ENCODE measurements at regions not wholly inside any gene's neighbourhood (a gene's known extent, or its start where the extent isn't known, plus 50 kb on each side); places are given as distances from the start of the nearest gene placed in this dataset.
"Not testable (repeated sequence)": the region's sequence is repeated elsewhere in the genome, so short reads cannot be mapped to it uniquely, and the experiment has no call there.

DNA sequence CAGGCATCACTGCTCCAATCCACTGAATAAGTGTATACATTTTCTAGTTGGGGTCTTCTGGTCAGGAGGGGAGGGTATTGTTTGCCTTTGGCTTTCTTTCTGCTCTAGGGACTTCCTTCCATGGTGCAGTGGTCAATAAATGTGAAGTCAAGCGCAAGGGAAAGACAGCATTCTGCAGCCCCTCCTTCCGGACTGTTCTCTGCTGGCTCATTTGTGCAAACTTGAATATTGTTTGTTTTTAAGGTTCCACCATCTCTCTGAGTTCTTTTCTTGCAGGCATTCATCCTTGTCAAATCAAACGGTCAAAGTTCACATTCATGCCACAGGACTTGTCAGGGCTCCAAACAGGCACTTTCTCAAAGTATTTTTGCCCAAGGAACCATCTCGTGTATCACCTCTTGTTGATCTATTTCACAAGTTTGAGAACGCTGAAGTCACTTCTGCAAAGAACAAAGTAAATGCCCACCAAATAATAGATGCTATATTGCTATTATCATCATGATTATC is 205.6 kb upstream of the KAZN start:
- no peak for DNase-seq (ENCODE audit: low spot score)

- no peak for DNase-seq (ENCODE audit: low spot score)
These were observed 202.4 kb upstream of the KAZN start for GRCh38 chr1:14396100-14396499.

DNA sequence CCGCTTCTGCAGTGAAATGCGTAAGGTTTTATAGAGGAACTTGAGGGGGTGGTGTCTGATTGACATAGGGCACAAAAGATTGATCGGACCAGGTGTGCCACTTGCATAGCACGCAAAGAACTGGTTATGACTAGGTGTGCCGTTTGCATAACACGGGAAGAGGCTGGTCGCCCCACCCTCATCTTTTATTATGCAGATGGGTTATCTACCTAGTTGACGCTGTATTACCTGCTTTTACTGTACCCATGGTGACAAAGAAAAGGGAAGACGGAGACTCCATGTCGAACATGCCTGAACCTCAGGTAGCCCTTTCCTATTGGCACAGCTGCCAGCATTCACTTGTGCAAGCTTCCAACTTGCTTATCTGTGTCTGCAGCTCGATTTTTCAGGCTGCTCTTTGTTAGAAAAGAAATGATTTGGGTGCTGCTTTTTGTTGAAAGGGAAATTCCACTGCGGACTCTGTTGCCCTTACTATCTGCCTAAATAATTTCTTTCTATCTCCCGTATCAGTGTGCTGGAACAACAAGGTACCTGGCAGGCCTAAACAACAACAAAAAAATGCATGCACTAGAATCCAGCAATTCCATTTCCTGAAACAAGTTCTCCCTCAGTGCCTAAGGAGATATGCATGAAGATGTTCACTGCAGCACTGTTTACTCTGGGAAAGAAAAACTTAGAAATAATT is 194.4 kb upstream of the KAZN start:
- DNase-seq (ENCODE audit: low spot score) = no peak

DNA sequence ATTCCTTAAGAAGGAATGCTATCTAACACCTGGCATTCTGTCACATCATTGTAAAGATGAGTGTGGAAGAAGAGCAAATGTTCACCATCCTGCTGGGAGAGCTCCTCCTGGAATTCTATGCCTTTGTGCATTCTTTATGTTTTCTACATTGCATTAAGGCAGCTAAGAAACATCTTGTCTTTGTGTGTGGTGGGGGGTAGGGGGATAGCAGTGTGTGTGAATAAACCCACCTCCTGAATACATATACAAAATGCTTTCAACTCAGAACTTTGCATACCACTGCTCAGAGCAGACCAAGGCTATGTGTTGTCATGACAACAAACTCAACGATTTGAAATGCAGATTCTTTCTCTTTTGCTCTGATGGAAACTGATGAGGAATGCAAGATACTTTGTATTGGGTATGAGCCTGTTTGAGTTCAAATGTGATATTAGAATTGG is 193.6 kb upstream of the KAZN start:
- no peak for DNase-seq (ENCODE audit: low spot score)

GRCh38 chr1:14412235-14412634 is 186.2 kb upstream of the KAZN start:
- no peak for DNase-seq (ENCODE audit: low spot score)

DNA sequence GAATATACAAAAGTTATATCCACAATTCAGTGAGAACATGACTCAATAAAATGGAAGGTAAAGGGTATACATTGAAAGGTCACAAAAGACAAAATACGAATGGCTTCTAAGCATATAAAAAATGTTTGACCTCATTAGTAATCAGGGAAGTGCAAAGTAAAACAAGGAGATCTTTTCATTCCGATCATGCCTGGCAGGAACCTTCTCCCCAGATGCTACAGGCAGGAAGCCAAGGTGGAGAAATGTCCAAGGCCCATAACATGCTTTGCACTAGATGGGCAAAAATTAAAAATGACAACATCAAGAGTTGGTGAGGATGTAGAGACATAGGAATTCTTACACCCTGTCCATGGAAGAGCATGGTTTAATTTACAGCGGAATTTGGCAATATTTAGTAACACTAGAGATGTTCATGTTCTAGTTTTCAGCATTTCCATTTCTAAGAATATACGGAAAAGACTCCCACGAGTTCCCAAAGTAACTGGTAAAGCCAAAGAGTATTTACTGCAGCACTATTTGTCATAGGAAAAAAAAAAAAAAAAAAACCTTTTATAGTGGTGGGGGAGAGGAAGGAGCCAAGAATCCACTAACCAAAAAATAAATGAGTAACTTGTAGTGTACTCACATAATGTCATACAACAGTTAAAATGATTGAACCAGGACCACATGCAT is 184.5 kb upstream of the KAZN start:
- peak; percentile 25 for DNase-seq (ENCODE audit: low spot score)

- no peak for DNase-seq (ENCODE audit: low spot score)
These were observed 183.1 kb upstream of the KAZN start for GRCh38 chr1:14415396-14415795.

DNA sequence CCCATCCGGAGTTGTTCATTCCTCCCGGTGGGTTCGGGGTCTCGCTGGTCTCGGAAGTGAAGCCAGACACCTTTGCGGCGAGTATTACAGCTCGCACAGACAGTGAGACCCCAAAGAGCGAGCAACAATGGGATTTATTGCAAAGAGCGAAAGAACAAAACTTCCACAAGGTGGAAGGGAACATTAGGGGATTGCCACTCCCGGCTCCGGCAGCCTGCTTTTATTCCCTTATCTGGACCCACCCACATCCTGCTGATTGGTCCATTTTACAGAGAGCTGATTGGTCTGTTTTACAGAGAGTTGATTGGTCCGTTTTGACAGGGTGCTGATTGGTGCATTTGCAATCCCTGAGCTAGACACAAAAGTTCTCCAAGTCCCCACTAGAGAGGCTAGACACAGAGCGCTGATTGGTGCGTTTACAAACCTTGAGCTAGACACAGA is 178.7 kb upstream of the KAZN start:
- DNase-seq (ENCODE audit: low spot score) = not testable (repeated sequence)

- no peak for DNase-seq (ENCODE audit: low spot score)
These were observed 177.8 kb upstream of the KAZN start for GRCh38 chr1:14420686-14421085.

DNA sequence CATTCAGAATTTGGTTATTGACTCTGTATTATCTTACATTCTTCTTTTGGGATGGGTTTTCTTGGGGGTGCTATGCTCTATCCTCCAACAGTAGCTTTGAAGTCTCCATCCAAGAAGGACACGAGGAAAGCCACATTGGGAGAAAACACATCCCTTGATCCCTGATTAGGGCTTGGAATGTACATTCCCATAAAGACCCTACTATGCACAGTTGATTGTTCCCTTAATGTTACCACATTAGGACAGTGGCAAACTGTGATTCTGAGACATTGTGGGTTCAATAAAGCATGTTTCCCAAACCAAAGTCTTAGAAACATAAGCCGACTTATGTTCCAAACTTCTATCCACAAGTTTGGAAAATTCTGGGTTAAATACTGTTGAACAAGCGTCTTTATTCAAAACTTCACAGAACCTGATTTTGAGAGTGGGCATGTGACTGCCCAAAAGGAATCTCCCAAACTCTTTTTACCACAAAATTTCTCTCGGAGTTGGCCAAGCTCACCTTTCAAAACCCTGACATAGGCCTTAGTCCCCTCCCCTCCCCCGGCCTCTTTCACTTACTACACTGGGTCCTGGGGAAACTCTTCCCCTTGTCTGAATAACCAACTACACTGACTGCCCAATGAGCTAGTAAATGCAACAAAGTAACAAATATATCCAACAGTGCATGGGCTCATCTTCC is 177.0 kb upstream of the KAZN start:
- DNase-seq (ENCODE audit: low spot score) = no peak

- no peak for DNase-seq (ENCODE audit: low spot score)
These were observed 176.4 kb upstream of the KAZN start for GRCh38 chr1:14421977-14422609.

DNA sequence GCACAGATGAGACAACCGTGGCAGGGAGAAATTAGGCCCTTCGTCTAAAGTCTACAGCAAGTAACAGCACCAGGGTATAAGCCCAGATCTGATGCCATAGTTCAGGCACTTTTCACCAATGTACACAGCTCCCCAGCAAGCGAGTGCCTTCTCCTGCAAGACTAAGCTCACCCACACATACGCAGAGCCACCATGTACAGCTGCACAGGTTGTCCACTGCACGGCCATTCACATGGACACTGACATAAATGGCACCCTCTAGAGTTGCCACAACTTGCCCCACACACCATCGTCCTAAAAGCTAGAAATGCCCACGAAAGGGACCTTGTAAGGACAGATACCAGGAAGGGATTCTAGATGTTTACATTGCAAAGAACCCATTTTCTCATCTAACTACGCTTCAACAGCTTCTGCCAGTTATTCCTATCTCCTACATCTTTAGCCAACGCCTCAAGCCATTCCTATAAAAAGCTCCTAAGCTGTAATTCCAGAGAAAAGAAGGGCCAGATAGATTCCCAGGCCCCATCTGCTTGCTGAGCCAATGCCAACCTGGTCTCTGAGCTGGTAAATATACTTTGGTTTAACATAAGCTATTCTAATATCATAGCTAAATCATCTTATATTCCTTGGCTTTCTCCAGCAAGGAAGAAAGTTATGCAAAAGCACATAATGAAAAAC is 174.0 kb upstream of the KAZN start:
- peak; percentile 50 for DNase-seq (ENCODE audit: low spot score)

GRCh38 chr1:14426854-14427253 is 171.6 kb upstream of the KAZN start:
- no peak for DNase-seq (ENCODE audit: low spot score)

- no peak for DNase-seq (ENCODE audit: low spot score)
These were observed 168.9 kb upstream of the KAZN start for GRCh38 chr1:14429577-14429976.

DNA sequence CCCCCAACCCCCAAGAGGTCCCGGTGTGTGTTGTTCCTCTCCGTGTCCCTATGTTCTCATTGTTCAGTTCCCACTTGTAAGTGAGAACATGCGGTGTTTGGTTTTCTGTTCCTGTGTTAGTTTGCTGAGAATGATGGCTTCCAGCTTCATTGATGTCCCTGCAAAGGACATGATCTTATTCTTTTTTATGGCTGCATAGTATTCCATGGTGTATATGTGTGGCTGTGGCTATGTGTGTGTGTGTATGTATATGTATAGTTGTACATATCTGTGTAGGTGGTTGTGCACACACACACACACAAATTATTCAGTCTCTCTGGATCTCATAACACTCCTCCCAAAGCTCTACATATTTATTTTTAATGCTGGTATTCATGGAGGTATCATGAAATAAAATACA is 165.8 kb upstream of the KAZN start:
- DNase-seq (ENCODE audit: low spot score) = not testable (repeated sequence)

- DNase-seq (ENCODE audit: low spot score) = no peak
These were observed 163.0 kb upstream of the KAZN start for GRCh38 chr1:14435368-14436023.

DNA sequence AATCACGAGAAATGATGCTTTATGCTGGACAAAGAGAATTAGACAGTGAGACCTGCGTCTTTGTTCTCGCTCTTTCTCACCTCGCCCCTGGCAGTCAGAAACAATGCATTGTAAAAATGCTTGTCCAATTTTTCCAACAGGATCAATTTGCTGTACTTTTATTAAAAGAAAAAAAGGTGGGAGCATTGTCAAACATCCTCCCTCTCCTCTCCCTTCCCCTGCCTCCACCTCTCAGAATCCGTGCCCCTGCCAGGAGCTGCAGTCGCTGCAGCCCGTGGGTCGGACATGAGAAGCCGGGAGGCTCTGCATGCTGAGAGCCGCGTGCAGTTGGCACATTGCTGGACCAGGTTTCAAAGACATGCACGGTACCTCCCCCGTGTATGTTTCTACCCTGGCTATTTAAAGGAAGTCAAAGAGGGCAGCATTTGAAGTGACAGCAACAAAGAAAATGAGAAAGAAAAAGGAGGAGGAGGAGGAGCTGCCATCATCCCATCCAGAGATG is 161.0 kb upstream of the KAZN start:
- DNase-seq (ENCODE audit: low spot score) = peak; percentile 16

- no peak for DNase-seq (ENCODE audit: low spot score)
These were observed 160.2 kb upstream of the KAZN start for GRCh38 chr1:14438127-14438769.

DNA sequence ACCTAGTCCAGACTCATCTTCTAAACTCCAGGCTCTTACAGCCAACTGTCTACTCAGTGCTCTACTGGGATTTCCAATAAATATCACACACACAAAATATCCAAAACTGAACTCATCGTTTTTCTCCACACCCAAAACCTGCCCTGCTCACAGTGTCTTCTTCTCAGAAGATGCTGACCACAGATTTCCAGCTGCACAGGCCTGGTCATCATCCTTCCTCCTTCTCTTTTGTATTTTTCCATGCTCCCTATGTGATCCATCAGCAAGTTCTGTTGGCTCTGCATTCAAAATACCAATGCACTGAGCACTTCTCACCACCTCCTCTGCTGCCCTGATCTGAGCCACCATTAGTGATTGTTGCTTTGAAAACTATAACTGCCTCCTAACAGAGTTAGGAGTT is 159.5 kb upstream of the KAZN start:
- DNase-seq (ENCODE audit: low spot score) = no peak

- no peak for DNase-seq (ENCODE audit: low spot score)
These were observed 158.3 kb upstream of the KAZN start for GRCh38 chr1:14440166-14440565.

DNA sequence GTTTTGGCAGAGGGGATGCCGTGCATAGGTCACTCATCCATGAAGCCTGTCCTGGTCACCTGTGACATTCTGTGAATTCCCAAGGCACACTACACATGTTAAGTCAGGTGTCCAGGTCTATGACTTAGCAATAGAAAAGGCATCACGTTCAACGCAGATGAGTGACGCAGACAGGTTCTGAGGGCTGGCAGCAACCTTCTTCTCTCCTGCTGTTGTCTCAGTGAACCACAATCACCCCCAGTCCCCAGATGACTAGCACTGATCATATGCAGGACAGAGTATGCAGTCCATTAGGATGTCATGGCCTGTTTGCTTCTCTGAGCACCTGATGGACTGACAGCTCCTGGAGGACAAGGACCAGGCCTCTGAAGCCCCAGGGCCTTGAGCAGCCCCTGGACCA is 157.8 kb upstream of the KAZN start:
- no peak for DNase-seq (ENCODE audit: low spot score)

Measured in cerebellar cortex (tissue), 1 donor.